ENCODE measurements at regions not wholly inside any gene's neighbourhood (a gene's known extent, or its start where the extent isn't known, plus 50 kb on each side); places are given as distances from the start of the nearest gene placed in this dataset.

- no peaks in the 10 kb centered on the region for H3K27me3 ChIP-seq (ENCODE audit: control insufficient read depth, extremely low read depth, insufficient read depth, low read length)
- H3K4me2 ChIP-seq (ENCODE audit: control insufficient read depth, extremely low read depth, insufficient read depth, low read depth, low read length) = no peak overlapping the region
- H3K27ac ChIP-seq (ENCODE audit: control insufficient read depth, insufficient read depth, low read length) = no peak overlapping the region
- DNase-seq (ENCODE audit: low read depth, low spot score) (no peak), FAIRE-seq (no peak)
- TF ChIP-seq EZH2 (IDR thresholded peaks at IDR 0.05; ENCODE audit: low read length) (no peak), CTCF (optimal IDR thresholded peaks at IDR 0.05 in 1 of 3, IDR thresholded peaks at IDR 0.05 in 1 of 3, conservative IDR thresholded peaks at IDR 0.05 in 1 of 3; ENCODE audit: extremely low read depth in 1 of 3, insufficient read depth in 2 of 3, low read length in 3 of 3) (no peak)
- dilution Hi-C loops (cut with MboI; ENCODE audit: extremely low pct_ligation_motif_present, low sequenced_read_pairs) = no loop called here
- no peaks in the 10 kb centered on the region for H3K9me1 ChIP-seq (ENCODE audit: control insufficient read depth, extremely low read depth, insufficient read depth, low read length)
- H3K9me3 ChIP-seq (ENCODE audit: control insufficient read depth, low read depth, low read length) = no peaks in the 10 kb centered on the region
- H3K4me1 ChIP-seq (ENCODE audit: control insufficient read depth, extremely low read depth, insufficient read depth, low read length) = no peaks in the 10 kb centered on the region
- H3K79me2 ChIP-seq (ENCODE audit: control insufficient read depth, insufficient read depth, low read length) = no peaks in the 10 kb centered on the region
- H4K20me1 ChIP-seq (ENCODE audit: control insufficient read depth, extremely low read depth, insufficient read depth, low read length) = no peaks in the 10 kb centered on the region
- H3K4me3 ChIP-seq (ENCODE audit: control insufficient read depth in 2 of 3, extremely low read depth in 1 of 3, insufficient read depth in 2 of 3, low read depth in 1 of 3, low read length in 3 of 3) = no peak overlapping the region
- no peak overlapping the region for H3K9ac ChIP-seq (ENCODE audit: control insufficient read depth, extremely low read depth, insufficient read depth, low read length)
- no peaks in the 10 kb centered on the region for H3K36me3 ChIP-seq (ENCODE audit: control insufficient read depth in 2 of 2, extremely low read depth in 1 of 2, insufficient read depth in 2 of 2, low read length in 2 of 2)
- no peak overlapping the region for H2AFZ ChIP-seq (ENCODE audit: control insufficient read depth, low read length)
Observed at GRCh38 chr3:152738656-152739055, 96.3 kb upstream of the P2RY1 start.

DNA sequence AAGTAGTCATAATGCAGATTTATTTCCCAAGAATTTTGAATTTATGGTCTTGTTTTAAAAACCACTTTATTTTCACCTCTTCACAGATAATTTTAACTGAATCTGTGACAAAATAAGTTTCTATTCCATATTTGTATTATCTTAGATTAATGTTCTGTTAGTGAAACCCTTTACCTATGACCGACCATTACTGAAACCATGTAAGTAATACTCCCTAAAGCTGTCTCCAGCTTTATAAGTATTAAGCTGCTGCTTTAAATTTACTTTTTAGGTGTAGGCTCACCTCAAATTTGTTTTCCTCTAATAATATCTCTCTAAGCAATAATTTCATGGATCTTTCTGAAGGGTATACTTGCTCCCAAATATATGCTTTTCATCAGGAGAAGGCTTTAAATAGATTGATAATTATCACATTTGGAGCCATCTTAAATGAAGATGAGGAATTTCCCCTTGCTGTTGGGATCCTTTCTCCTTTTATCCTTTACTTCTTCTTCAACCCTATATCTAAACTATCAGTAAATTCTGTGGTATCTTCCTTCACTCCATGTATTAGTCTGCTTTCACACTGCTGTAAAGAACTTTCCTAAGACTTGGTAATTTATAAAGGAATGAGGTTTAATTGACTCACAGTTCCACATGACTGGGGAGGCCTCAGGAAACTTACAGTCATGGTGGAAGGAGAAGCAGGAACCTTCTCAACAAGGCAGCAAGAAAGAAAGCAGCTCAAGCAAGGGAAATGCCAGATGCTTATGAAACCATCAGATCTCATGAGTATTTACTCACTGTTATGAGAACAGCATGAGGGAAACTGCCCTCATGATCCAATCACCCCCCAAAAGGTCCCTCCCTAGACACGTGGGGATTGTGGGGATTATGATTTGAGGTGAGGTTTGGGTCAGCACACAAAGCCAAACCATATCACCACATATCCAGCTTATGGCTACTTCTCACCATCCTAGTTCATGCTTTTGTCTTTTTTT is 92.3 kb upstream of the P2RY1 start:
- dilution Hi-C loops (cut with MboI; ENCODE audit: extremely low pct_ligation_motif_present, low sequenced_read_pairs) = no loop called here
- H3K9me3 ChIP-seq (ENCODE audit: control insufficient read depth, low read depth, low read length) = no peaks in the 10 kb centered on the region
- no peak for TF ChIP-seq EZH2 (IDR thresholded peaks at IDR 0.05; ENCODE audit: low read length)
- no peak for TF ChIP-seq CTCF (optimal IDR thresholded peaks at IDR 0.05 in 1 of 3, IDR thresholded peaks at IDR 0.05 in 1 of 3, conservative IDR thresholded peaks at IDR 0.05 in 1 of 3; ENCODE audit: extremely low read depth in 1 of 3, insufficient read depth in 2 of 3, low read length in 3 of 3)
- no peak overlapping the region for H3K27ac ChIP-seq (ENCODE audit: control insufficient read depth, insufficient read depth, low read length)
- FAIRE-seq (no peak), DNase-seq (ENCODE audit: low read depth, low spot score) (no peak)
- no peaks in the 10 kb centered on the region for H4K20me1 ChIP-seq (ENCODE audit: control insufficient read depth, extremely low read depth, insufficient read depth, low read length)
- no peak overlapping the region for H3K4me2 ChIP-seq (ENCODE audit: control insufficient read depth, extremely low read depth, insufficient read depth, low read depth, low read length)
- H3K9me1 ChIP-seq (ENCODE audit: control insufficient read depth, extremely low read depth, insufficient read depth, low read length) = no peaks in the 10 kb centered on the region
- no peaks in the 10 kb centered on the region for H3K79me2 ChIP-seq (ENCODE audit: control insufficient read depth, insufficient read depth, low read length)
- no peak overlapping the region for H3K4me3 ChIP-seq (ENCODE audit: control insufficient read depth in 2 of 3, extremely low read depth in 1 of 3, insufficient read depth in 2 of 3, low read depth in 1 of 3, low read length in 3 of 3)
- no peak overlapping the region for H2AFZ ChIP-seq (ENCODE audit: control insufficient read depth, low read length)
- H3K4me1 ChIP-seq (ENCODE audit: control insufficient read depth, extremely low read depth, insufficient read depth, low read length) = no peaks in the 10 kb centered on the region
- H3K36me3 ChIP-seq (ENCODE audit: control insufficient read depth in 2 of 2, extremely low read depth in 1 of 2, insufficient read depth in 2 of 2, low read length in 2 of 2) = no peaks in the 10 kb centered on the region
- no peaks in the 10 kb centered on the region for H3K27me3 ChIP-seq (ENCODE audit: control insufficient read depth, extremely low read depth, insufficient read depth, low read length)
- no peak overlapping the region for H3K9ac ChIP-seq (ENCODE audit: control insufficient read depth, extremely low read depth, insufficient read depth, low read length)

Measured in keratinocyte (primary cell).